IMR-90 (cell line): ENCODE measurements at regions not wholly inside any gene's neighbourhood (a gene's known extent, or its start where the extent isn't known, plus 50 kb on each side); places are given as distances from the start of the nearest gene placed in this dataset.

Source experiments
- CHD1 ChIP-seq: IDR thresholded peaks from 2 replicates; pipeline ENCODE4 v1.6.1; 2012; ENCODE audit warnings: low read depth, low read length, improper control_type of control experiment
- CTCF ChIP-seq: conservative IDR thresholded peaks from 2 replicates; pipeline ENCODE4 v1.5.1; 2012; ENCODE audit warnings: mild to moderate bottlenecking, low read depth, low read length, improper control_type of control experiment
- MAFK ChIP-seq: IDR thresholded peaks from 2 replicates; pipeline ENCODE4 v1.6.1; 2012; ENCODE audit warnings: low read depth, low read length, improper control_type of control experiment
- MAZ ChIP-seq: IDR thresholded peaks from 2 replicates; pipeline ENCODE4 v1.6.1; 2012; ENCODE audit warnings: low read depth, mild to moderate bottlenecking, low read length, improper control_type of control experiment, moderate library complexity, borderline replicate concordance
- MXI1 ChIP-seq: IDR thresholded peaks from 2 replicates; pipeline ENCODE4 v1.6.1; 2012; ENCODE audit warnings: low read depth, mild to moderate bottlenecking, low read length, moderate library complexity, borderline replicate concordance
- POLR2A ChIP-seq: IDR thresholded peaks from 2 replicates; pipeline ENCODE4 v1.6.1; 2012; ENCODE audit warnings: mild to moderate bottlenecking, low read depth, low read length
- RCOR1 ChIP-seq: IDR thresholded peaks from 2 replicates; pipeline ENCODE4 v1.6.1; 2012; ENCODE audit warnings: mild to moderate bottlenecking, low read length, improper control_type of control experiment; ENCODE audit not compliant: insufficient replicate concordance
- RFX5 ChIP-seq: IDR thresholded peaks from 2 replicates; pipeline ENCODE4 v1.8.0; 2012; ENCODE audit warnings: low read depth, mild to moderate bottlenecking, low read length, moderate library complexity

GRCh38 chr7:16934722-16935340 lies 53.0 kb upstream of the AGR3 start:
- TF ChIP-seq POLR2A (no peak), CTCF (no peak), RCOR1 (no peak), RFX5 (no peak), MAZ (no peak), MAFK (no peak), MXI1 (no peak), CHD1 (no peak)
